ENCODE measurements at regions not wholly inside any gene's neighbourhood (a gene's known extent, or its start where the extent isn't known, plus 50 kb on each side); places are given as distances from the start of the nearest gene placed in this dataset.

- no peak overlapping the region for H3K4me2 ChIP-seq (ENCODE audit: insufficient read depth, low read length)
- no peak overlapping the region for H3K27ac ChIP-seq (ENCODE audit: low read length)
- ATAC-seq (ENCODE audit: insufficient read depth, low read depth) (no peak), DNase-seq (no peak)
- no peaks in the 10 kb centered on the region for H3K79me2 ChIP-seq (ENCODE audit: insufficient read depth, low read length)
- no peaks in the 10 kb centered on the region for H4K20me1 ChIP-seq (ENCODE audit: insufficient read depth, low read length)
- no peak overlapping the region for H2AFZ ChIP-seq (ENCODE audit: low read depth, low read length)
- H3K9me3 ChIP-seq (ENCODE audit: insufficient read depth, low read length, severe bottlenecking), result peaks cover 2% of the 10 kb centered on the region
- H3K36me3 ChIP-seq (ENCODE audit: insufficient read depth, low read length), result no peaks in the 10 kb centered on the region
- no peaks in the 10 kb centered on the region for H3K27me3 ChIP-seq (ENCODE audit: insufficient read depth, low read length, poor library complexity)
- no peaks in the 10 kb centered on the region for H3K4me1 ChIP-seq (ENCODE audit: insufficient read depth, low read length)
- no peak overlapping the region for H3K9ac ChIP-seq (ENCODE audit: low read depth, low read length)
- no peak overlapping the region for H3K4me3 ChIP-seq (ENCODE audit: low read depth in 1 of 2, low read length in 2 of 2)
- TF ChIP-seq, protein P1, sequence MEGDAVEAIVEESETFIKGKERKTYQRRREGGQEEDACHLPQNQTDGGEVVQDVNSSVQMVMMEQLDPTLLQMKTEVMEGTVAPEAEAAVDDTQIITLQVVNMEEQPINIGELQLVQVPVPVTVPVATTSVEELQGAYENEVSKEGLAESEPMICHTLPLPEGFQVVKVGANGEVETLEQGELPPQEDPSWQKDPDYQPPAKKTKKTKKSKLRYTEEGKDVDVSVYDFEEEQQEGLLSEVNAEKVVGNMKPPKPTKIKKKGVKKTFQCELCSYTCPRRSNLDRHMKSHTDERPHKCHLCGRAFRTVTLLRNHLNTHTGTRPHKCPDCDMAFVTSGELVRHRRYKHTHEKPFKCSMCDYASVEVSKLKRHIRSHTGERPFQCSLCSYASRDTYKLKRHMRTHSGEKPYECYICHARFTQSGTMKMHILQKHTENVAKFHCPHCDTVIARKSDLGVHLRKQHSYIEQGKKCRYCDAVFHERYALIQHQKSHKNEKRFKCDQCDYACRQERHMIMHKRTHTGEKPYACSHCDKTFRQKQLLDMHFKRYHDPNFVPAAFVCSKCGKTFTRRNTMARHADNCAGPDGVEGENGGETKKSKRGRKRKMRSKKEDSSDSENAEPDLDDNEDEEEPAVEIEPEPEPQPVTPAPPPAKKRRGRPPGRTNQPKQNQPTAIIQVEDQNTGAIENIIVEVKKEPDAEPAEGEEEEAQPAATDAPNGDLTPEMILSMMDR (IDR thresholded peaks at IDR 0.05; ENCODE audit: borderline replicate concordance, extremely low read depth, low read length, poor library complexity, severe bottlenecking), result no peak
- no peak for TF ChIP-seq EZH2 (IDR thresholded peaks at IDR 0.05; ENCODE audit: borderline replicate concordance, low read depth, low read length, severe bottlenecking)
These were observed 566.6 kb upstream of the ID4 start for GRCh38 chr6:19270616-19271015.

- H3K9ac ChIP-seq (ENCODE audit: low read depth, low read length), result no peak overlapping the region
- H3K9me3 ChIP-seq (ENCODE audit: insufficient read depth, low read length, severe bottlenecking), result no peaks in the 10 kb centered on the region
- H3K27me3 ChIP-seq (ENCODE audit: insufficient read depth, low read length, poor library complexity), result no peaks in the 10 kb centered on the region
- no peaks in the 10 kb centered on the region for H3K4me1 ChIP-seq (ENCODE audit: insufficient read depth, low read length)
- no peak overlapping the region for H3K27ac ChIP-seq (ENCODE audit: low read length)
- no peak overlapping the region for H2AFZ ChIP-seq (ENCODE audit: low read depth, low read length)
- no peak for DNase-seq
- H3K36me3 ChIP-seq (ENCODE audit: insufficient read depth, low read length), result no peaks in the 10 kb centered on the region
- no peaks in the 10 kb centered on the region for H4K20me1 ChIP-seq (ENCODE audit: insufficient read depth, low read length)
- no peak overlapping the region for H3K4me3 ChIP-seq (ENCODE audit: low read depth in 1 of 2, low read length in 2 of 2)
- no peak overlapping the region for H3K4me2 ChIP-seq (ENCODE audit: insufficient read depth, low read length)
- H3K79me2 ChIP-seq (ENCODE audit: insufficient read depth, low read length), result no peaks in the 10 kb centered on the region
- no peak for TF ChIP-seq EZH2 (IDR thresholded peaks at IDR 0.05; ENCODE audit: borderline replicate concordance, low read depth, low read length, severe bottlenecking)
- TF ChIP-seq, protein P1 (IDR thresholded peaks at IDR 0.05; ENCODE audit: borderline replicate concordance, extremely low read depth, low read length, poor library complexity, severe bottlenecking), result no peak
- ATAC-seq (ENCODE audit: insufficient read depth, low read depth), result no peak
These were observed 557.9 kb upstream of the ID4 start for GRCh38 chr6:19279273-19279684.

DNA sequence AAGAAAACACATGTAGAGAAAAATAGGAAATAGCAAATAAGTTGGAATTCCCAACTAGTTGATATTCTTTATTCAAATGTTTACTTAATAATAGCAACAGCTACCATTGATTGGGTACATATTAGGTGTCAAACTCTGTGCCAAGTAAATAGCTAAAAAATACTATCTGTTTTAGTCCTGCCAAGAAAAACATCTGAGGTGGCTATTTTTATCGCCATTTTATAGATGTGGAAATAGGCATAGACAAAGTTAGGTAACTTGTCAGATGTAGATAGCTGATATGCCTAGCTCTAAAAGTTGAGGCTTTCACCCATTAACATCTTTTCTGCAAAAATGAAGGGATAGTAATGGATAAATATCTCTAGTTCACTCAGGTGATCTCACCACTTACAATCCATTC is 549.2 kb upstream of the ID4 start:
- H4K20me1 ChIP-seq (ENCODE audit: insufficient read depth, low read length), result no peaks in the 10 kb centered on the region
- ATAC-seq (ENCODE audit: insufficient read depth, low read depth), result no peak
- DNase-seq, result no peak

More for the DNA sequence above, 549.2 kb upstream of the ID4 start:
- H3K9ac ChIP-seq (ENCODE audit: low read depth, low read length), result no peak overlapping the region
- H3K4me3 ChIP-seq (ENCODE audit: low read depth in 1 of 2, low read length in 2 of 2), result no peak overlapping the region
- no peaks in the 10 kb centered on the region for H3K79me2 ChIP-seq (ENCODE audit: insufficient read depth, low read length)
- TF ChIP-seq, protein P1 (IDR thresholded peaks at IDR 0.05; ENCODE audit: borderline replicate concordance, extremely low read depth, low read length, poor library complexity, severe bottlenecking), result no peak
- TF ChIP-seq EZH2 (IDR thresholded peaks at IDR 0.05; ENCODE audit: borderline replicate concordance, low read depth, low read length, severe bottlenecking), result no peak
- no peaks in the 10 kb centered on the region for H3K27me3 ChIP-seq (ENCODE audit: insufficient read depth, low read length, poor library complexity)
- no peak overlapping the region for H2AFZ ChIP-seq (ENCODE audit: low read depth, low read length)
- H3K4me1 ChIP-seq (ENCODE audit: insufficient read depth, low read length), result no peaks in the 10 kb centered on the region
- no peaks in the 10 kb centered on the region for H3K9me3 ChIP-seq (ENCODE audit: insufficient read depth, low read length, severe bottlenecking)
- no peaks in the 10 kb centered on the region for H3K36me3 ChIP-seq (ENCODE audit: insufficient read depth, low read length)
- H3K27ac ChIP-seq (ENCODE audit: low read length), result no peak overlapping the region
- no peak overlapping the region for H3K4me2 ChIP-seq (ENCODE audit: insufficient read depth, low read length)
